SJCRH30 (cell line): ENCODE measurements at regions not wholly inside any gene's neighbourhood (a gene's known extent, or its start where the extent isn't known, plus 50 kb on each side); places are given as distances from the start of the nearest gene placed in this dataset.

Experiments used
- DNase-seq, 2 experiments: peaks; one replicate each; pipeline ENCODE4 v3.0.0-alpha.2; 2015 to 2020
- H3K27ac ChIP-seq: fragments of 250-450 bp; sonication (Bioruptor Pico); 2 replicates; pipeline ENCODE4 v1.5.1; 2020; ENCODE audit warnings: mild to moderate bottlenecking, moderate library complexity
- H3K27me3 ChIP-seq: fragments of 250-450 bp; sonication (Bioruptor Pico); 2 replicates; pipeline ENCODE4 v1.5.1; 2020; ENCODE audit warnings: mild to moderate bottlenecking, moderate library complexity
- H3K36me3 ChIP-seq: fragments of 250-450 bp; sonication (Bioruptor Pico); 2 replicates; pipeline ENCODE4 v1.5.1; 2020; ENCODE audit warnings: mild to moderate bottlenecking, moderate library complexity
- H3K4me1 ChIP-seq: fragments of 250-450 bp; sonication (Bioruptor Pico); 2 replicates; pipeline ENCODE4 v1.5.1; 2020; ENCODE audit warnings: mild to moderate bottlenecking, moderate library complexity
- H3K4me3 ChIP-seq: fragments of 250-450 bp; sonication (Bioruptor Pico); 2 replicates; pipeline ENCODE4 v1.5.1; 2020; ENCODE audit warnings: mild to moderate bottlenecking, moderate library complexity
- H3K9me3 ChIP-seq: fragments of 250-450 bp; sonication (Bioruptor Pico); replicated peaks from 2 replicates; pipeline ENCODE4 v1.5.1; 2020; ENCODE audit warnings: mild to moderate bottlenecking, moderate library complexity

DNA sequence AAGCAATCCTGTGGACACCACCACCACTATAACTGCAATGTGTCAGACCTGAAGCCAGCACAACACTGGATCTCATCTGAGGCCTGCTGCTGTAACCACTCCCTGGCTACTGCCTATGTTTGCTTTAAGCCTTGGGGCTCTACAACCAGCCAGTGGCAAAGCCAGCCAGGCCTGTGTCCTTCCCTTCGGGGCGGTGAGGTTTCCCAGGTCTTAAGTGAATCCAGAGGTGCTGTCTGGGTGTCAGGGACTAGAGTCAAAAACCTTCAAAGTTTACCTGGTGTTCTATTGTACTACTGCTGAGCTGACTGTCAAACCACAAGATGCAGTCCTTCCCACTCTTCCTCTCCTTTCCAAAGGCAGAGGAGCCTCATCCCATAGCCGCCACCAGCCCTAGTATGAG lies 750.5 kb downstream of the FAM133A start:
- no peak overlapping the region for H3K4me3 ChIP-seq
- H3K27ac ChIP-seq, result no peak overlapping the region
- no peaks in the 10 kb centered on the region for H3K27me3 ChIP-seq
- no peaks in the 10 kb centered on the region for H3K9me3 ChIP-seq
- no peaks in the 10 kb centered on the region for H3K36me3 ChIP-seq
- DNase-seq, result no peak
- no peaks in the 10 kb centered on the region for H3K4me1 ChIP-seq

DNA sequence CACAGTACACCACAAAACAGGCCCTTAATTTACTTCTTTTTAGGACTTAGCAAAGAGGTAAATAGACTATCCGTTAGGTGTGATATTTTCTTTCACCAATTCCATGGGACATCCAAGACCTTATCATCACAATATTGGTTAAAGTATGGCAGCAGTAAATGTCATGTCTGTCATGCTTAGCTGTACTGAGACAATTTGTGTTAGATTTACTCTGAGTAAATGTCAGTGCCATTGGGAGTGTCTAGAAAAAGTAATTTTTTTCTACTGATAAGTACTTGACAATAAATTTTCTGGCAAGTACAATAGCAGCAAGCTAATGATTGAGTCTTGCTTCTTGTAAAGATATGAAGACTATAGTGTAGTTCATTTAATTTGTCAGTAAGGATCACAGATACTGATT lies 756.1 kb downstream of the FAM133A start:
- DNase-seq, result no peak

DNA sequence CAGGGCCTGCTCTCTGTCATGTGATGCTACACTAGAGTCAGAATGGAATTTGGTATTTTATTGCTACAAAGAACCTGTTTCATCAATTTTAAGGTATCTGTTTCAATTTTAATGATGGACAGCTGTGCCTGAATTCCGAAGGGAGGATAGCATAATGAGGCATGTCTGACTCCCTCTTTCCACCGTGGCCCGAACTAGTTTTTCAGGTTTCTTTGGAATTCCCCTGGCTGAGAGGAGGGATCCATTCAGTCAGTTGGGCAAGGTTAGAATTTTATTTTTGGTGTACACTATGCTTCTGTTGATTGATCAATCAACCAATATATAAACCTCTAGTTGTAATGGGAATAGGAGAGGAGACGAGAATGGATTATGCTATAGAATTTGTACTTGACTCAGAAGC lies 761.8 kb downstream of the FAM133A start:
- no peak overlapping the region for H3K4me3 ChIP-seq
- DNase-seq, result no peak

More for the DNA sequence above, 756.1 kb downstream of the FAM133A start:
- no peaks in the 10 kb centered on the region for H3K9me3 ChIP-seq
- H3K27ac ChIP-seq, result no peak overlapping the region
- no peaks in the 10 kb centered on the region for H3K27me3 ChIP-seq
- H3K4me3 ChIP-seq, result no peak overlapping the region
- no peaks in the 10 kb centered on the region for H3K4me1 ChIP-seq
- H3K36me3 ChIP-seq, result no peaks in the 10 kb centered on the region

DNA sequence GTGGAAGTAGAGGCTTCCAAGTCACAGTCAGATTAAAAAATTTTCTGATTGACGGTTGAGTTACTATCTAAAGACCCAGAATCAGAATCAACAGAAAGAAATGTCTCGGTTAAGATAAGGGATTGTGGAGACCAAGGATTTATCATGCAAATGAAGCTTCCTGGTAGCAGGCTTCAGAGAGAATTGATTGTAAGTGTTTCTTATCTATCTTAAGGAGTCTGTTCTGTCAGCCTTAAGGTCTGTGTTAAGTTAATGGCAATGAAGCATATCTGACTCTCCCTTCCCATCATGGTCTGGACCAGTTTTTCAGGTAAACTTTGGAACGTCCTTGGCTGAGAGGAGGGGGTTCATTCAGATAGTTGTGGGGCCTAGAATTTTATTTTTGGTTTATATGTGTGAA lies 780.2 kb downstream of the FAM133A start:
- Histone ChIP-seq H3K36me3 (no peaks in the 10 kb centered on the region), H3K4me1 (no peaks in the 10 kb centered on the region), H3K9me3 (no peaks in the 10 kb centered on the region), H3K4me3 (no peak overlapping the region), H3K27me3 (no peaks in the 10 kb centered on the region), H3K27ac (no peak overlapping the region)
- no peak for DNase-seq

More for the DNA sequence above, 761.8 kb downstream of the FAM133A start:
- no peaks in the 10 kb centered on the region for H3K27me3 ChIP-seq
- H3K27ac ChIP-seq, result no peak overlapping the region
- no peaks in the 10 kb centered on the region for H3K9me3 ChIP-seq
- no peaks in the 10 kb centered on the region for H3K4me1 ChIP-seq
- no peaks in the 10 kb centered on the region for H3K36me3 ChIP-seq

DNA sequence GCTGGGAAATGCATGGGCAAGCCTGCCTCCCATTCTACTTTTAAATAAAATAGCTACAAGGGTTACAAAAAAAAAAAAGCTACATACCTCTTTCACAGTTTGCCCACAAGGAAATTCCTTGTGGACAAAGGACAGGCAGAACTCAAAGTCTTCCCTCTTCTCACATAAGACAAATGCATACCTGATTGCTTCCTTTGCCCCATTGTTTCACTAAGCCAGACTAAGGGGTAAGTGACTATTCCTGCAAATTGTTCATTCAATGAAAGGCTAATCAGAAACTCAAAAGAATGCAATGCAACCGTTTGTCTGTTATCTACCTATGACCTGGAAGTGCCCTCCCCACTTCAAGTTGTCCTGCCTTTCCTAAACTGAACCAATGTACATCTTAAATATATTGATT lies 780.6 kb downstream of the FAM133A start:
- DNase-seq, result no peak
- H3K27ac ChIP-seq, result no peak overlapping the region
- no peaks in the 10 kb centered on the region for H3K4me1 ChIP-seq
- no peaks in the 10 kb centered on the region for H3K27me3 ChIP-seq
- no peaks in the 10 kb centered on the region for H3K9me3 ChIP-seq
- H3K36me3 ChIP-seq, result no peaks in the 10 kb centered on the region
- H3K4me3 ChIP-seq, result no peak overlapping the region

DNA sequence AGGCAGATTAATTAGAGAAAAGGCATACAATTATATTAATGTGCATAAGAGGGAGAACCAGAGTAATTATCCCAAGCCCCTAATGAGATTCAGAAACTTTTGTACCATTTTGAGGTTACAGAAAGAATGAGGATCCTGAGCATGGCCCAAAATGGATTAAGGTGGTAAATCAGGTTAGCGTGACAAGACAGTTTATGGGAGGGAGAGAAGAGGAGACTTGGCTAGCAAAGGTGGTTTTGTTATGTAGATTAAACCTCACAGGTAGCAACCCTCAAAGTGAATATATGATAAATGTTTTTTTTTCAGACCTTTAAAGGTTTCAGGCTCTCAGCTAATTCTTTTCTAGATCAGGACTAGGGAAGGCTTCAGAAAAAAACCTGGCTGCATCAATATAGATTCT lies 781.8 kb downstream of the FAM133A start:
- no peaks in the 10 kb centered on the region for H3K4me1 ChIP-seq

DNA sequence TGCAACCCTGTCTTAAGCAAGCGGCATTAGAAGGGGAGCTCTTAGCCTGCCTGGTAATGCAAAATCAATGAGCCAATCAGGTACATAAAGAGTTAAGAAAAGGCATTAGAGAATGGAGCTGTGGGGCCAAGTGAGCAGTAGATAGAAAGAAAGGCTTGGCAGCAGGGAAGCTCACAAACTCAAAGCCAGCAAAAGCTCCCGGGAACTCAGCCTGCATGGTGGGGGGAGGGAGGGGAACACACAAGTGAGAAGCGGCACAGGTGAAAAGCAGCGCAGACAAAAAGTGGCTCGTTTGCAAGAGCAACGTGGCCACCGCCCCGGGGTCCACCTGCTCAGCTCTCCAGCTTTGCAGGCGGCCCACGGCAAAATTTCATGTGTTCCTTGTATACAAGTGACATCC lies 818.5 kb downstream of the FAM133A start:
- no peak for DNase-seq
- H3K27ac ChIP-seq, result no peak overlapping the region
- no peaks in the 10 kb centered on the region for H3K9me3 ChIP-seq
- no peaks in the 10 kb centered on the region for H3K4me1 ChIP-seq
- H3K27me3 ChIP-seq, result no peaks in the 10 kb centered on the region
- no peak overlapping the region for H3K4me3 ChIP-seq
- no peaks in the 10 kb centered on the region for H3K36me3 ChIP-seq

More for the DNA sequence above, 781.8 kb downstream of the FAM133A start:
- H3K27ac ChIP-seq, result no peak overlapping the region
- no peaks in the 10 kb centered on the region for H3K27me3 ChIP-seq
- H3K4me3 ChIP-seq, result no peak overlapping the region
- DNase-seq, result no peak
- H3K36me3 ChIP-seq, result no peaks in the 10 kb centered on the region
- no peaks in the 10 kb centered on the region for H3K9me3 ChIP-seq

DNA sequence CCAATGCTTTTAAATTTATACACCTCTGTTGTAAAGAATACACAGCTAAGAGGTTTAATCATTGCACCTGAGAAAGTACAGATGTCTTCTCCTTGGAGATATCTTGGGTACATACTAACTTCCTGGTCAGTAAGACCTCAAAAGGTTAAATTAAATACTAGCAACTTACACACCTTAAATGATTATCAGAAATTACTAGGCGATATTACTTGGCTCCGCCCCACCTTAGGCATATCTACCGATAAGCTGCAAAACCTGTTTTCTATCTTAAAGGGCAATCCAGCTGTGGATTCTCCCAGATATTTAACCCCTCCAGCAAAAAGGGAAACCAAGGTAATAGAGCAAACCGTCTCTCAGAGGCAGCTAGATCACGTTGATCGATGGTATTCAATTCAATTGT lies 819.4 kb downstream of the FAM133A start:
- H3K27me3 ChIP-seq, result no peaks in the 10 kb centered on the region
- no peaks in the 10 kb centered on the region for H3K9me3 ChIP-seq
- no peaks in the 10 kb centered on the region for H3K36me3 ChIP-seq
- no peaks in the 10 kb centered on the region for H3K4me1 ChIP-seq
- no peak for DNase-seq
- H3K4me3 ChIP-seq, result no peak overlapping the region
- no peak overlapping the region for H3K27ac ChIP-seq

DNA sequence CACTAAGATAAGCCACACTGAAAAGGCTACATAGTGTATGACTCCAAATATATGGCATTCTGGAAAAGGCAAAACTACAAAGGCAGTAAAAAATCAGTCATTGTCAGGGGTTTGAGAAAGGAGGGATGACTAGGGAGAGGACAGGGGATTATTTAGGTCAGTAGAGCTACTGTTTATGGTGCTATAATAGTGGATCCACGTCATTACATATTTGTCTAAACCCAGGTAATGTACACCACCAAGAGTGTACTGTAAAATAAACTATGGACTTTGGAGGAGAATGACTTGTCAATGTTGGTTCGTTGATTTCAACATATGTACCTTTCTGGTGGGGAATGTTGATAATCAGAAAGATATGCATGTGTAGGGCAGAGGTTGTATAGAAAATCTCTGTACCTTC lies 837.6 kb downstream of the FAM133A start:
- no peaks in the 10 kb centered on the region for H3K36me3 ChIP-seq
- H3K4me3 ChIP-seq, result no peak overlapping the region
- no peak overlapping the region for H3K27ac ChIP-seq
- no peaks in the 10 kb centered on the region for H3K4me1 ChIP-seq
- no peak for DNase-seq
- H3K9me3 ChIP-seq, result no peaks in the 10 kb centered on the region
- H3K27me3 ChIP-seq, result no peaks in the 10 kb centered on the region

DNA sequence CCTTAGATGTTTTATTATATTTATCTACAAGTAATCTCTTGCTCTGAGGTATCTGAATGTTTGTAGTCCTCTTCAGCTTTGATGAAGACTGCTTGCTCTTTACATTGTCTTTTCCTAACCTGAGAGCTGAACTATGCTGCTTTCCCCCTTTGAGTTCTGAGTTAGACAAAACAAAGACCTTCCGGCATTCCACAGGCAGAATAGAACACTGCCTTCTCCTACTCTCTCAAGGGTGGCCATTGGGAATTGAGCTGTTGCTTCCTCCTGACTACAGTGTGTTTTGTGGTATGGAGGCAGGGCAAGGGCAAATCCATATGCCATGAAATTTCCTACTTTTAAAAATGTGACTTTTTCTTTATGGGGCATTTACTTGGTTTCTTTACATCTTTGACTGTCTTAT lies 841.0 kb downstream of the FAM133A start:
- no peak for DNase-seq
- Histone ChIP-seq H3K9me3 (no peaks in the 10 kb centered on the region), H3K27me3 (no peaks in the 10 kb centered on the region), H3K4me3 (no peak overlapping the region), H3K27ac (no peak overlapping the region), H3K36me3 (no peaks in the 10 kb centered on the region), H3K4me1 (no peaks in the 10 kb centered on the region)

DNA sequence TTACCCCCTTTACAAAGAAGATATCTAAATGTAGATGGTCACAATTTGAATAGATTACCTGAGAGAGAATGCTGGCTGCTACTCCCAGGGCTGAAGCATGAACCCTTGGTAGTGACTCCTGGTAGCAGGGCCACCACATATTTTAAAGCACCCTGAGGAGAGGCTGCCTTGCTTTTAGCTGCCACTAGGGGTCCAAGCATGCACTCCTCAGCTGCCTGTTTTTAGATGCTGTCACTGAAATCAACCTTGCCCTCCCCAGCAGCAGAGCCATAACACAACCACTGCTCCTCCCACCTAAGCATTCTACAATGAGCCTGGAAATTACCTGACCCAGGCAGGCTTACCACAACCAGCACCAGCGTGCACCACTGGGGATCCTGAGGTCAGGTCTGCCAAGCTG lies 850.9 kb downstream of the FAM133A start:
- Histone ChIP-seq H3K4me3 (no peak overlapping the region), H3K27ac (no peak overlapping the region), H3K36me3 (no peaks in the 10 kb centered on the region), H3K4me1 (no peaks in the 10 kb centered on the region), H3K9me3 (no peaks in the 10 kb centered on the region), H3K27me3 (no peaks in the 10 kb centered on the region)
- peak in 1 of 2 experiments; percentile 7 for DNase-seq

DNA sequence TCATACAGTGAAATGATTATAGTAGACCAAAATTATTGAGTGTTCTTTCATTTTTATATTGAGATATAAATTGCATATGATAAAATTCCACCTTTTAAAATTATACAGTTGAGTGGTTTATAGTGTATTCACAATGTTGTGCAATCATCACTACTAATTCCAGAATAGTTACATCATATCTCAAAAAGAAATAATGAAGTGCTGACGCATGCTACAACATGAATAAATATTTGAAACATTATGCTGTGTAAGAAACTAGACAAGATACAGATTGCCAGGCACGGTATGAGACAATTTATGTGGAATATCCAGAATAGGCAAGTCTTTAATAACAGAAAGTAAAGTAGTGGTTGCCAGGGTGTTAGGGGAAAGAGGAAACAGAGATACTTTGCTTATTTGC lies 871.7 kb downstream of the FAM133A start:
- Histone ChIP-seq H3K4me3 (no peak overlapping the region), H3K4me1 (no peaks in the 10 kb centered on the region)

DNA sequence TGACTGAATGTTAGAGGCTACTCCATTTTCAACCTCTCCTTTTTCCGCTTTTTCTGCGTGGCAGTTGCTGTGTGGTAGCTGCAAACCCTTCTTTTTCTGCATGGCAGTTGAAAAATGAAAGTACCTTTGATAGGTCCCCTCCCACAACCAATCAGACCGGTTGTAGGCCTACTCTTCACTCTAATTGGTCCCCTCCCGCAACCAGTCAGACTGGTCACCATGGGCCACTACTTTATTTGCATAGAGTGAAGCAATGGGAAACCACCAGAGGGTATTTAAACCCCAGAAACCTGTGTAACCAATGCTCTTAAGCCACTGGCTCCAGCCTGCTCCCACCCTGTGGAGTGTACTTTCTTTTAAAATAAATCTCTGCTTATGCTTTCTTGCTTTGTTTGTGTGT lies 877.8 kb downstream of the FAM133A start:
- Histone ChIP-seq H3K9me3 (no peaks in the 10 kb centered on the region), H3K27ac (no peak overlapping the region), H3K36me3 (no peaks in the 10 kb centered on the region), H3K4me1 (no peaks in the 10 kb centered on the region), H3K4me3 (no peak overlapping the region), H3K27me3 (no peaks in the 10 kb centered on the region)
- DNase-seq, result peak in 1 of 2 experiments; percentile 1

More for the DNA sequence above, 871.7 kb downstream of the FAM133A start:
- Histone ChIP-seq H3K9me3 (no peaks in the 10 kb centered on the region), H3K36me3 (no peaks in the 10 kb centered on the region), H3K27me3 (no peaks in the 10 kb centered on the region), H3K27ac (no peak overlapping the region)
- no peak for DNase-seq

DNA sequence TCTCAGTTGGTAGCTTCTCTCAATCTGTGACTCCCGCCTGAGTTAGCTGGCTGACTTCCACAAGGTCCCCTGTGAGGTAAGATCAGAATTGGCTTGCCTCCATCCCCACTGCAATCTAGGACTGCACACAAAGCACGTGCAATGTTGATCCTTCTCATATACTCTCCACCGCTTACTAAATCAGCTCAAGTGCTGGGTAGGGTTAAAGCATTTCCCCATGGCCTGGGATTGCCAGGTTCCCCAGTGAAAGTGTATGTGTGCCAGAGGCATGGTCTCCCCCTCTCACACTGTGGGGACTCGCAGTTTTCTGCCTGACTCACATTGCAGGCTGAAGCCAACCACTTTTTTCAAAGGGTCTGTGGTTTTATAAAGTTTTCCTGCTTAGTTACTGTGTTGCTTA lies 886.9 kb downstream of the FAM133A start:
- no peak overlapping the region for H3K4me3 ChIP-seq
- DNase-seq, result no peak
- H3K4me1 ChIP-seq, result no peaks in the 10 kb centered on the region
- H3K36me3 ChIP-seq, result no peaks in the 10 kb centered on the region
- no peaks in the 10 kb centered on the region for H3K9me3 ChIP-seq
- no peak overlapping the region for H3K27ac ChIP-seq
- no peaks in the 10 kb centered on the region for H3K27me3 ChIP-seq

DNA sequence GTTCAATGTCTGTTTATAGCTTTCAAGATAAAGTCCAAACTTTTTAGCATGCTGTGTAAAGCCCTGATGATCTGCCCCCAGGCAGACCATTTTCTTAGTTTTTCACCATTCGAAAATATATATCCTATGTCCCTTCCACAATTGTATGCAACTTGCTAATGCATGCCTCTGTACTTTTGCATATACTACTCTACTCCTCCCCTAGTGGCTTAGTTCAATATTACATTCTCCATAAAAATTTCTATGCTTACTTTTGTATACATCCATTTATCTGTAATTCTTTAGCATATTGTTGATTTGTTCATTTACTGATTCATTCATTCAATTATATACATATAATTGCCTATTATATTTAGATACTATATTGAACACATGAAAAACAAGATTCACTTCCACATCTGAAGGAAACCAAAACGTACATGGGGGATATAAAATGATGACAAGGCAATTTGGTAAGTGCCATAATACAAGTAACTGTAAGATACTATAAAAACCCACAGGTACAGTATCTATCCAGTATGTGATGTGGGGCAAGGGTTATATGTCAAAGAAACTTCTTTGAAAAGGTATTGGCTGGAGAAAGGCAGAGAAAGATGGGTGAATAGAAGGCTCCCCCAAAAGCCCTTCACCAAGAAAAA lies 902.5 kb downstream of the FAM133A start:
- Histone ChIP-seq H3K36me3 (no peaks in the 10 kb centered on the region), H3K4me3 (no peak overlapping the region), H3K4me1 (no peaks in the 10 kb centered on the region), H3K9me3 (no peaks in the 10 kb centered on the region), H3K27me3 (no peaks in the 10 kb centered on the region), H3K27ac (no peak overlapping the region)
- DNase-seq, result no peak

DNA sequence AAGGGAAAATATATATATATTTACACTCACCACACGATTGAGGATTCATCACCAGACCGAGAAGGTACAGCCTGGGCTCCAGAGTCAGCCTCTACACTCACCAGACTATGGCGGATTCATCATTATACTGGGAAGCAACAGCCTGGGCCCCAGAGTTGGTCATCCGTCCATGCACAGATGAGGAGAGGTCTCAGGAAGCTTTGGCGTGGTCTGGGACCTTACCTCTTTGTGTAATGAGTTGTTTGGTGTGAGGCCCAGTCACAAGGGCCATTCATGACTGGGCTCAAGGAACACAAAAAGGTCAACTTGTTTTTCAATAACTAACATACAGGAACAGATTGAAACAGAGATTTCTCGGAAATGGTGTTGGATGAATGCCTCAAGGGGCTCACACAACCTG lies 926.1 kb downstream of the FAM133A start:
- Histone ChIP-seq H3K36me3 (no peaks in the 10 kb centered on the region), H3K27me3 (no peaks in the 10 kb centered on the region), H3K9me3 (no peaks in the 10 kb centered on the region), H3K4me3 (no peak overlapping the region), H3K4me1 (no peaks in the 10 kb centered on the region), H3K27ac (no peak overlapping the region)
- no peak for DNase-seq
